GM12801 (cell line): ENCODE measurements at regions not wholly inside any gene's neighbourhood (a gene's known extent, or its start where the extent isn't known, plus 50 kb on each side); places are given as distances from the start of the nearest gene placed in this dataset.

Experiments used
- TF ChIP-seq, protein P1 (sequence below): IDR thresholded peaks from one replicate; pipeline ENCODE4 v1.5.1; 2011; ENCODE audit warnings: control low read depth; ENCODE audit not compliant: insufficient read length; ENCODE audit errors: extremely low read depth

DNA sequence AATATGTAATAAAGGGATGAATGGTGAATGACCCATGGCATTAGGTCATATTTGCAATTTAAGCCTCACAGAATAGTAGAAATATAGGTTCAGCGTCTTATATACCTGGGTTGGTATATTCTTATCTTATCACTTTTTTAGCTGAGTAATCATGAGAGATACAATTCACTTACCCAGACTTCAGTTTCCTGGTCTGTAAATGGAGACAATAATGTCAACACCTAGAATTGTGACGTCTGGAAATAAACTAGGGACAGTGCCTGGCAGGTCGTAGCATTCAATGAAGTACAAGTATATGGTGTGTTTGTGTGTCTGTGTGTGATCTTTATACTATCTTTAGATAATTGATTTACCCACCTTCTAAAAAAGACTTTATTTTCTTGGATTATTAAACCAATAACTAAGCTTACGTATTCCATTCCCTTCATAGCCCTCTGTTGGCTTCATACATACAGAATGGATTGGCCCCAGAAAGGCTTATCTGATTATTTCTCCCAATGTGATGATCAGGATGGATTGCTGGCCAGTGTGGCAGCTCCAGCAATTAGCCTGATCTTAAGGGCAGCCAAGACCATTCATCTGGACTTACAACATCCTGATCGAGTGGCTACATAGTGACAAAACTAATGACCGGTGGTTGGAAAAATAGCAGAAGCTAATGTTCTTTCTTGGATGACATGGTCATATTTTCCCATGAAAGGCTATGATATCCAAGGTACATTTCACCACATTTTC lies 121.2 kb upstream of the NPVF start:
- TF ChIP-seq, protein P1, sequence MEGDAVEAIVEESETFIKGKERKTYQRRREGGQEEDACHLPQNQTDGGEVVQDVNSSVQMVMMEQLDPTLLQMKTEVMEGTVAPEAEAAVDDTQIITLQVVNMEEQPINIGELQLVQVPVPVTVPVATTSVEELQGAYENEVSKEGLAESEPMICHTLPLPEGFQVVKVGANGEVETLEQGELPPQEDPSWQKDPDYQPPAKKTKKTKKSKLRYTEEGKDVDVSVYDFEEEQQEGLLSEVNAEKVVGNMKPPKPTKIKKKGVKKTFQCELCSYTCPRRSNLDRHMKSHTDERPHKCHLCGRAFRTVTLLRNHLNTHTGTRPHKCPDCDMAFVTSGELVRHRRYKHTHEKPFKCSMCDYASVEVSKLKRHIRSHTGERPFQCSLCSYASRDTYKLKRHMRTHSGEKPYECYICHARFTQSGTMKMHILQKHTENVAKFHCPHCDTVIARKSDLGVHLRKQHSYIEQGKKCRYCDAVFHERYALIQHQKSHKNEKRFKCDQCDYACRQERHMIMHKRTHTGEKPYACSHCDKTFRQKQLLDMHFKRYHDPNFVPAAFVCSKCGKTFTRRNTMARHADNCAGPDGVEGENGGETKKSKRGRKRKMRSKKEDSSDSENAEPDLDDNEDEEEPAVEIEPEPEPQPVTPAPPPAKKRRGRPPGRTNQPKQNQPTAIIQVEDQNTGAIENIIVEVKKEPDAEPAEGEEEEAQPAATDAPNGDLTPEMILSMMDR: no peak

DNA sequence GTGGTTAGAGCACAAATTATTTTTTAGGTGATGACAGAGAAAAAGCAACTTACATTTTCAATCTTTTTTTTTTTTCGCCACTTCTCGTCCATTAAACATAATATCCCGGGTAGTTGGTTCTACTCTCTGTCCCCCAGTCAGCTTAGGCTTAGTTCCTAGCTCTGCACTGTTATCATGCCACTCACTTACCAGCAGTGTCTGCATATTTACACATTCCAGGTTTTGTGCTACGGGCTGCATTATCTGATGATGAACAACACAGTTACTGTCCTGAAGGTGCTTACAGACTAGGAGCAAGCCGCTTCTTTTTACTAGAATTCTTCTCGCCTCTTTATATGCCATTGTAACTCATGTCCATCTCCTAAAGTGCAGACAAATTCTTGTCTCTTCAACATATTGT lies 121.8 kb upstream of the NPVF start:
- TF ChIP-seq, protein P1: no peak

DNA sequence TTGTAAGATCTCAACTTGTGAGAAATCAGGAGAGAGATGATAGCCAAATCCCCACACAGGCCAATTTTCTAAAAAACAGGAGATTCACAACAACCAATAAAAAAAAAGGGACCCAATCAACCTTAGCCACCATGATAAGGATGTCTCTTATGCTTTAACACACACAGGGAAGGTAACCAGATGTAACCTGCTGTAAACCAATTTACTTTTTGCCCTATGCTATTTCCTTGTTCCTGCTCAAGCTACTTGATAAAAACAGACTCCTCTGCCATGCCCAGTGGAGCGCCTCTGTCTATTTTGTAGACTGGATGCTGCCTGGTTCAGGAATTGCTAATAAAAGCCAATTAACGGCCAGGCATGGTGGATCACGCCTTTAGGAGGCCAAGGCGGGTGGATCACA lies 123.5 kb upstream of the NPVF start:
- TF ChIP-seq, protein P1: no peak

DNA sequence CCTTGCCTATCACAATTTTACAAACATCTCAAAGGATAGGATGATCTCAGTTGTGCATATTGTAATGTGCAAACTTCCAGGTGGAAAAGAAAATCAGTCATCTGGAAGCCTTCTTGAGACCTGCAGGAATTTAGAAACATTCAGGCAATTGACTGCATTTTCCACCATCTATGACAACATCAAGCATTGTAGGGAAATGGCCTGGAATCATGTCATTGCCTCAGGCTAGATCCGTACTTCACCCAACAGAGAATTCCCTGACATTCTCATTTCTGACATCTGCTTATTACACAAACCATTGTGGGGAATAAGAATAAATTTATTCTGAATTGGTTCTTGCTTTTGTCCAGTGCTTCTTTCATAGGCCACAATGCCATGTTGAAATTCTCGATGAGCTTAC lies 124.9 kb upstream of the NPVF start:
- TF ChIP-seq, protein P1: no peak

DNA sequence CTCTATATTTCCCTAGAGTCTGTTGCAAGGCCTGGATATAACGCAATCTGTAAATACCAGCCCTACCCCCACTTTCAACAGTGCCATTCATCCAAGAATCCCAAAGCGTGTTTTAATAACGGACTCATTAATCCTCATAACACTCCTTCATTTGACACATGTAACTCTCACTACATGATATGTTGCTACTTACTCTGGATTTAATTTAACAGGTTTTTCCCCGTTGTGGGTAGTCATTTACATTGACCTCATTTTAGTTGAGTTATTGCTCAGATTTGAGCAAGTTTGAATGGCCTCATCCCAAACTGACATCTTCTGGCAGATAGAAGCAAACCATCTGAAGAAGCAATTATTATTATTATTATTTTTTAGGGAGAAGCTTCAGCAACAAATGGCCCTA lies 125.4 kb upstream of the NPVF start:
- TF ChIP-seq, protein P1: no peak

DNA sequence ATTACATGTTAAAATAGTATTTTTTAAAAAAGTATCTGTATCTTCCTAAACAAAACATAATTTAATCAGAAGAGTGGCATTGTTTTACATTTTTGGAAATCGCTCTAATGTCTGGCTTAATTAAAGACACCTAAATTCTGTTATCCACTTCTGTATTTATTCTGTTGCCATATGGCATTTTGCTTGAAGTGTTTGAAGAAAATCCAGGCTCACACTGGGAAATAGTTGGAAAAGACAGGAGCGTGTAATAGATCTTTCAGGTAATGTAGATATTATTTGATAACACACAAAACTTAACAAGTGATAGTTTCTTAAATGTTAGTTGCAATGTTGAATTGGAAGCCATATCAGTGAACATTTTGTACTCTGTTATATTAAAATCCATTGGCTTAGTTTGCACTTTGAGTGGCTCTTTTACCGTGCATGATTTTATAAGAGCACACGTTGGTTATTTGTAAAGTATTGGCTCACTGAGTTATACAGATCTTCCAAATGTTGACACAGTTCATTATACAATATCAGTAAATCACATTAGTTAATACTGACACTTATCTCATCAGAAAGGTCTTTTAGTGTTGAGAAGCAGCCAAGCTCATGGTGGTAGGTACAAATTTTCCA lies 128.4 kb upstream of the NPVF start:
- TF ChIP-seq, protein P1: no peak

DNA sequence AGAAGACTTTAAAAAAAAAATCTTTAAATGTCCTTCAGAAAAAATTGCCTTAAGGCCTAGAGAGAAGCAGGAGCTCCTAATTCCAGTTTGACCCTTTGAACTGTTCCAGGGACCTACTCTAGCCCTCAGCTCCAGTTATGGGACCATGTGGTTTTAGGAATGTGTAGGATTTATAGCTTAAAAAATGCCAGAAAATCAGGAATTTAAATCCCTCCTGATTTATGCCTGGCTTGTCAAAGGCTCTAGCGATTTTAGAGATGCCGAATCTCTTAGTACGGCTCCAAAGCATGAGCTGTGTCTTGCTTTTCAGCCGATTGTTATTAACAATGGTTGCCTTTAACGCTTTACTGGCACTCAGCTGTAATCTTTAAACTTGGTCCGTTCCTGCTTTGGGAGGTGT lies 130.6 kb upstream of the NPVF start:
- TF ChIP-seq, protein P1: no peak
